Activated CD4-positive, alpha-beta T cell treated with anti-CD3 and anti-CD28 coated beads for 4 hours (primary cell): ENCODE measurements at regions not wholly inside any gene's neighbourhood (a gene's known extent, or its start where the extent isn't known, plus 50 kb on each side); places are given as distances from the start of the nearest gene placed in this dataset.

Experiments used
- DNase-seq, 2 donors: peaks; one replicate each; pipeline ENCODE4 v3.0.0-alpha.2; 2020

GRCh38 chr14:61106271-61106958 lies 125.4 kb downstream of the SLC38A6 start:
- DNase-seq, result no peak

GRCh38 chr14:61104358-61104757 lies 123.3 kb downstream of the SLC38A6 start:
- no peak for DNase-seq

- no peak for DNase-seq
These were observed 122.7 kb downstream of the SLC38A6 start for GRCh38 chr14:61103541-61104339.

- DNase-seq, result no peak
These were observed 121.8 kb downstream of the SLC38A6 start for GRCh38 chr14:61102549-61103466.
